HG03571 (cell line): ENCODE measurements at regions not wholly inside any gene's neighbourhood (a gene's known extent, or its start where the extent isn't known, plus 50 kb on each side); places are given as distances from the start of the nearest gene placed in this dataset.
"Not testable (repeated sequence)": the region's sequence is repeated elsewhere in the genome, so short reads cannot be mapped to it uniquely, and the experiment has no call there.

Experiments
- ATAC-seq: cut with Tn5 transposase; IDR thresholded peaks from one replicate; pipeline ENCODE4 v1.9.1; 2021; ENCODE audit not compliant: unreplicated experiment

- no peak for ATAC-seq
Observed at GRCh38 chr6:82783587-82784236, 281.9 kb downstream of the UBE3D start.

- no peak for ATAC-seq
Observed at GRCh38 chr6:82785206-82785605, 280.4 kb downstream of the UBE3D start.

GRCh38 chr6:82786248-82786647 is 279.4 kb downstream of the UBE3D start:
- no peak for ATAC-seq

GRCh38 chr6:82795940-82796339 is 269.7 kb downstream of the UBE3D start:
- no peak for ATAC-seq

GRCh38 chr6:82801083-82801482 is 264.6 kb downstream of the UBE3D start:
- no peak for ATAC-seq

GRCh38 chr6:82816243-82816642 is 249.4 kb downstream of the UBE3D start:
- ATAC-seq = not testable (repeated sequence)

- ATAC-seq = no peak
Observed at GRCh38 chr6:82818727-82819126, 246.9 kb downstream of the UBE3D start.

- ATAC-seq = no peak
Observed at GRCh38 chr6:82823361-82823760, 242.3 kb downstream of the UBE3D start.

GRCh38 chr6:82832811-82833210 is 232.8 kb downstream of the UBE3D start:
- no peak for ATAC-seq

- no peak for ATAC-seq
Observed at GRCh38 chr6:82833481-82833880, 232.2 kb downstream of the UBE3D start.

GRCh38 chr6:82836022-82836575 is 229.5 kb downstream of the UBE3D start:
- no peak for ATAC-seq

GRCh38 chr6:82840571-82840970 is 225.1 kb downstream of the UBE3D start:
- no peak for ATAC-seq

GRCh38 chr6:82841309-82841708 is 224.3 kb downstream of the UBE3D start:
- no peak for ATAC-seq
